ENCODE measurements at regions not wholly inside any gene's neighbourhood (a gene's known extent, or its start where the extent isn't known, plus 50 kb on each side); places are given as distances from the start of the nearest gene placed in this dataset.

GRCh38 chr6:792662-793061, 99.7 kb upstream of the EXOC2 start:
- TF ChIP-seq RCOR1 (IDR thresholded peaks at IDR 0.05; ENCODE audit: low read length) (no peak), CHD2 (IDR thresholded peaks at IDR 0.05; ENCODE audit: low read length, partially characterized antibody) (no peak), CTCF (IDR thresholded peaks at IDR 0.05) (no peak), FOSL2 (IDR thresholded peaks at IDR 0.05; ENCODE audit: borderline replicate concordance, low read depth) (no peak), RFX5 (IDR thresholded peaks at IDR 0.05; ENCODE audit: low read length) (no peak), EP300 (IDR thresholded peaks at IDR 0.05; ENCODE audit: borderline replicate concordance in 1 of 2, low read depth in 1 of 2, low read length in 1 of 2) (no peak), TAF1 (IDR thresholded peaks at IDR 0.05; ENCODE audit: borderline replicate concordance, low read depth, low read length) (no peak), EZH2phosphoT487 (IDR thresholded peaks at IDR 0.05; ENCODE audit: borderline replicate concordance, low read depth) (no peak), POLR2AphosphoS5 (IDR thresholded peaks at IDR 0.05; ENCODE audit: low read depth, low read length) (no peak), USF2 (IDR thresholded peaks at IDR 0.05; ENCODE audit: borderline replicate concordance, low read depth, low read length) (no peak), MAX (IDR thresholded peaks at IDR 0.05; ENCODE audit: low read depth) (no peak), TEAD4 (IDR thresholded peaks at IDR 0.05; ENCODE audit: borderline replicate concordance, insufficient read depth) (no peak), USF1 (IDR thresholded peaks at IDR 0.05; ENCODE audit: borderline replicate concordance, low read depth) (no peak)

Measured in SK-N-SH (cell line).